GM12878 (cell line): ENCODE measurements at regions not wholly inside any gene's neighbourhood (a gene's known extent, or its start where the extent isn't known, plus 50 kb on each side); places are given as distances from the start of the nearest gene placed in this dataset.

Experiments used
- CHD1 ChIP-seq: IDR thresholded peaks from 2 replicates; pipeline ENCODE4 v1.6.1; 2012; ENCODE audit warnings: low read depth, low read length, improper control_type of control experiment
- DPF2 ChIP-seq: fragments of 450-650 bp; IDR thresholded peaks from 2 replicates; pipeline ENCODE4 v1.6.1; 2017; ENCODE audit warnings: mild to moderate bottlenecking
- EP300 ChIP-seq, 2 experiments: fragments of 150-350 bp in 1 of 2; IDR thresholded peaks; 2 replicates each; pipeline ENCODE4 v1.6.1; 2011 to 2012; ENCODE audit warnings: low read depth in 2 of 2, low read length in 2 of 2, borderline replicate concordance in 1 of 2, improper control_type of control experiment in 1 of 2, inconsistent platforms in 1 of 2; ENCODE audit not compliant: control insufficient read depth in 1 of 2
- ESRRA ChIP-seq: IDR thresholded peaks from 2 replicates; pipeline ENCODE4 v1.6.1; 2012; ENCODE audit warnings: mild to moderate bottlenecking, low read length, improper control_type of control experiment
- EZH2 ChIP-seq: IDR thresholded peaks from 2 replicates; pipeline ENCODE4 v1.6.1; 2012; ENCODE audit warnings: low read depth, mild to moderate bottlenecking, control low read depth, inconsistent platforms, low read length, borderline replicate concordance; ENCODE audit not compliant: control insufficient read depth
- KDM1A ChIP-seq: fragments of 200-600 bp; sonication (generic); IDR thresholded peaks from 2 replicates; pipeline ENCODE4 v1.6.1; 2016; ENCODE audit warnings: borderline replicate concordance
- MEF2A ChIP-seq: IDR thresholded peaks from 2 replicates; pipeline ENCODE4 v1.6.1; 2011; ENCODE audit warnings: low read depth, mild to moderate bottlenecking, low read length, moderate library complexity; ENCODE audit not compliant: insufficient read depth
- MYC ChIP-seq: IDR thresholded peaks from 2 replicates; pipeline ENCODE4 v1.6.1; 2011; ENCODE audit warnings: mild to moderate bottlenecking, low read length, moderate library complexity, inconsistent platforms; ENCODE audit not compliant: insufficient read depth, insufficient replicate concordance, insufficient read length, severe bottlenecking
- NR2F1 ChIP-seq: fragments of 450-650 bp; conservative IDR thresholded peaks from 2 replicates; pipeline ENCODE4 v1.6.1; 2017; ENCODE audit warnings: mild to moderate bottlenecking
- RELA ChIP-seq: fragments of 450-650 bp; IDR thresholded peaks from 2 replicates; pipeline ENCODE4 v1.8.0; 2014; ENCODE audit warnings: borderline replicate concordance; ENCODE audit not compliant: partially characterized antibody
- SKIL ChIP-seq: fragments of 450-650 bp; IDR thresholded peaks from 2 replicates; pipeline ENCODE4 v1.6.1; 2017; ENCODE audit warnings: mild to moderate bottlenecking, low read depth, inconsistent platforms; ENCODE audit not compliant: poor library complexity, severe bottlenecking
- SUZ12 ChIP-seq: fragments of 200-600 bp; sonication (generic); IDR thresholded peaks from one replicate; pipeline ENCODE4 v1.6.1; 2018; ENCODE audit warnings: antibody characterized with exemption, mild to moderate bottlenecking; ENCODE audit not compliant: unreplicated experiment
- TF ChIP-seq, protein P1 (sequence below), 3 experiments: IDR thresholded peaks in 2 of 3; conservative IDR thresholded peaks in 1 of 3; 2 replicates each; pipeline ENCODE4 v1.5.1; 2011; ENCODE audit warnings: low read depth in 3 of 3, low read length in 3 of 3, mild to moderate bottlenecking in 3 of 3, control low read depth in 2 of 3, moderate library complexity in 2 of 3, inconsistent platforms in 1 of 3, mixed read lengths in 1 of 3; ENCODE audit not compliant: control insufficient read depth in 2 of 3, insufficient read depth in 1 of 3; ENCODE audit errors: extremely low read depth in 1 of 3
- TF ChIP-seq, protein P2 (sequence below): fragments of 450-650 bp; IDR thresholded peaks from 2 replicates; pipeline ENCODE4 v1.6.1; 2016; ENCODE audit warnings: mild to moderate bottlenecking

- no peak for TF ChIP-seq KDM1A
- TF ChIP-seq, protein P1, sequence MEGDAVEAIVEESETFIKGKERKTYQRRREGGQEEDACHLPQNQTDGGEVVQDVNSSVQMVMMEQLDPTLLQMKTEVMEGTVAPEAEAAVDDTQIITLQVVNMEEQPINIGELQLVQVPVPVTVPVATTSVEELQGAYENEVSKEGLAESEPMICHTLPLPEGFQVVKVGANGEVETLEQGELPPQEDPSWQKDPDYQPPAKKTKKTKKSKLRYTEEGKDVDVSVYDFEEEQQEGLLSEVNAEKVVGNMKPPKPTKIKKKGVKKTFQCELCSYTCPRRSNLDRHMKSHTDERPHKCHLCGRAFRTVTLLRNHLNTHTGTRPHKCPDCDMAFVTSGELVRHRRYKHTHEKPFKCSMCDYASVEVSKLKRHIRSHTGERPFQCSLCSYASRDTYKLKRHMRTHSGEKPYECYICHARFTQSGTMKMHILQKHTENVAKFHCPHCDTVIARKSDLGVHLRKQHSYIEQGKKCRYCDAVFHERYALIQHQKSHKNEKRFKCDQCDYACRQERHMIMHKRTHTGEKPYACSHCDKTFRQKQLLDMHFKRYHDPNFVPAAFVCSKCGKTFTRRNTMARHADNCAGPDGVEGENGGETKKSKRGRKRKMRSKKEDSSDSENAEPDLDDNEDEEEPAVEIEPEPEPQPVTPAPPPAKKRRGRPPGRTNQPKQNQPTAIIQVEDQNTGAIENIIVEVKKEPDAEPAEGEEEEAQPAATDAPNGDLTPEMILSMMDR (IDR thresholded peaks at IDR 0.05 in 2 of 3, conservative IDR thresholded peaks at IDR 0.05 in 1 of 3; ENCODE audit: control insufficient read depth in 2 of 3, extremely low read depth in 1 of 3, insufficient read depth in 1 of 3, low read depth in 3 of 3, low read length in 3 of 3): no peak
- no peak for TF ChIP-seq MEF2A
- no peak for TF ChIP-seq MYC
- no peak for TF ChIP-seq SKIL
- no peak for TF ChIP-seq EZH2
- no peak for TF ChIP-seq DPF2
- no peak for TF ChIP-seq EP300 (IDR thresholded peaks at IDR 0.05; ENCODE audit: borderline replicate concordance in 1 of 2, control insufficient read depth in 1 of 2, low read depth in 2 of 2, low read length in 2 of 2)
- TF ChIP-seq, protein P2, sequence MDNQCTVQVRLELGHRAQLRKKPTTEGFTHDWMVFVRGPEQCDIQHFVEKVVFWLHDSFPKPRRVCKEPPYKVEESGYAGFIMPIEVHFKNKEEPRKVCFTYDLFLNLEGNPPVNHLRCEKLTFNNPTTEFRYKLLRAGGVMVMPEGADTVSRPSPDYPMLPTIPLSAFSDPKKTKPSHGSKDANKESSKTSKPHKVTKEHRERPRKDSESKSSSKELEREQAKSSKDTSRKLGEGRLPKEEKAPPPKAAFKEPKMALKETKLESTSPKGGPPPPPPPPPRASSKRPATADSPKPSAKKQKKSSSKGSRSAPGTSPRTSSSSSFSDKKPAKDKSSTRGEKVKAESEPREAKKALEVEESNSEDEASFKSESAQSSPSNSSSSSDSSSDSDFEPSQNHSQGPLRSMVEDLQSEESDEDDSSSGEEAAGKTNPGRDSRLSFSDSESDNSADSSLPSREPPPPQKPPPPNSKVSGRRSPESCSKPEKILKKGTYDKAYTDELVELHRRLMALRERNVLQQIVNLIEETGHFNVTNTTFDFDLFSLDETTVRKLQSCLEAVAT: no peak
- TF ChIP-seq NR2F1: no peak
- TF ChIP-seq SUZ12: no peak
- TF ChIP-seq ESRRA: no peak
- TF ChIP-seq CHD1: no peak
- TF ChIP-seq RELA: no peak
Observed at GRCh38 chr9:135186248-135187164, 99.0 kb downstream of the OLFM1 start.
